Keratinocyte (primary cell): ENCODE measurements at regions not wholly inside any gene's neighbourhood (a gene's known extent, or its start where the extent isn't known, plus 50 kb on each side); places are given as distances from the start of the nearest gene placed in this dataset.

Experiments used
- CTCF ChIP-seq, 3 experiments: IDR thresholded peaks in 1 of 3; conservative IDR thresholded peaks in 1 of 3; optimal IDR thresholded peaks in 1 of 3; 2 replicates in 2 of 3; 3 replicates in 1 of 3; pipeline versions ENCODE3 to v1.5.1; 2011; ENCODE audit warnings: low read length in 3 of 3, mild to moderate bottlenecking in 3 of 3, moderate library complexity in 2 of 3, control low read depth in 1 of 3, inconsistent platforms in 1 of 3; ENCODE audit not compliant: insufficient read depth in 2 of 3; ENCODE audit errors: extremely low read depth in 1 of 3
- EZH2 ChIP-seq: IDR thresholded peaks from one replicate; pipeline ENCODE4 v1.6.1; 2012; ENCODE audit warnings: inconsistent platforms, mild to moderate bottlenecking, low read length, moderate library complexity

GRCh38 chr13:73556902-73557301 lies 498.1 kb downstream of the KLF5 start:
- no peak for TF ChIP-seq CTCF (optimal IDR thresholded peaks at IDR 0.05 in 1 of 3, IDR thresholded peaks at IDR 0.05 in 1 of 3, conservative IDR thresholded peaks at IDR 0.05 in 1 of 3; ENCODE audit: extremely low read depth in 1 of 3, insufficient read depth in 2 of 3, low read length in 3 of 3)
- no peak for TF ChIP-seq EZH2
